KMS-11 (cell line): ENCODE measurements at regions not wholly inside any gene's neighbourhood (a gene's known extent, or its start where the extent isn't known, plus 50 kb on each side); places are given as distances from the start of the nearest gene placed in this dataset.

Experiments used
- H2AFZ ChIP-seq: fragments of 200-600 bp; sonication (generic); 2 replicates; pipeline ENCODE4 v1.6.1; 2016; ENCODE audit warnings: antibody characterized with exemption, mixed run types, low read depth
- H3K27ac ChIP-seq: fragments of 200-600 bp; sonication (generic); 2 replicates; pipeline ENCODE4 v1.6.1; 2016; ENCODE audit warnings: mild to moderate bottlenecking, mixed run types
- H3K27me3 ChIP-seq: fragments of 200-600 bp; sonication (generic); 2 replicates; pipeline ENCODE4 v1.6.1; 2017; ENCODE audit warnings: mild to moderate bottlenecking, low read depth, mixed run types, moderate library complexity; ENCODE audit not compliant: insufficient read depth
- H3K36me3 ChIP-seq: fragments of 200-600 bp; sonication (generic); 2 replicates; pipeline ENCODE4 v1.6.1; 2017; ENCODE audit warnings: mild to moderate bottlenecking, mixed run types; ENCODE audit not compliant: insufficient read depth
- H3K4me1 ChIP-seq: fragments of 200-600 bp; sonication (generic); 2 replicates; pipeline ENCODE4 v1.6.1; 2016; ENCODE audit warnings: mild to moderate bottlenecking, low read depth, mixed run types; ENCODE audit not compliant: poor library complexity, severe bottlenecking
- H3K4me2 ChIP-seq: fragments of 200-600 bp; sonication (generic); 2 replicates; pipeline ENCODE4 v1.7.0; 2016; ENCODE audit warnings: mild to moderate bottlenecking, mixed run types
- H3K4me3 ChIP-seq: fragments of 200-600 bp; sonication (generic); IDR thresholded peaks from 2 replicates; pipeline ENCODE4 v1.6.1; 2017; ENCODE audit warnings: low read depth, low read length, mixed read lengths; ENCODE audit not compliant: insufficient read depth
- H3K79me2 ChIP-seq: fragments of 200-600 bp; sonication (generic); 2 replicates; pipeline ENCODE4 v1.6.1; 2016; ENCODE audit warnings: low read depth, mixed run types; ENCODE audit not compliant: insufficient read depth
- H3K9ac ChIP-seq: fragments of 200-600 bp; sonication (generic); 2 replicates; pipeline ENCODE4 v1.6.1; 2016; ENCODE audit warnings: mild to moderate bottlenecking, mixed run types
- H4K20me1 ChIP-seq: fragments of 200-600 bp; sonication (generic); 2 replicates; pipeline ENCODE4 v1.6.1; 2016; ENCODE audit warnings: mild to moderate bottlenecking, mixed run types; ENCODE audit not compliant: insufficient read depth
- CTCF ChIP-seq: fragments of 200-600 bp; sonication (generic); conservative IDR thresholded peaks from 2 replicates; pipeline ENCODE4 v1.6.1; 2017; ENCODE audit warnings: low read depth, mild to moderate bottlenecking, antibody characterized with exemption, low read length, moderate library complexity, mixed read lengths

- no peaks in the 10 kb centered on the region for H3K36me3 ChIP-seq
- H4K20me1 ChIP-seq = no peaks in the 10 kb centered on the region
- no peak overlapping the region for H2AFZ ChIP-seq
- H3K9ac ChIP-seq = no peak overlapping the region
- H3K4me2 ChIP-seq = no peak overlapping the region
- H3K79me2 ChIP-seq = no peaks in the 10 kb centered on the region
- no peak overlapping the region for H3K4me3 ChIP-seq
- no peak overlapping the region for H3K27ac ChIP-seq
- no peak for TF ChIP-seq CTCF
- no peaks in the 10 kb centered on the region for H3K4me1 ChIP-seq
- no peaks in the 10 kb centered on the region for H3K27me3 ChIP-seq
Observed at GRCh38 chr22:47817380-47817779, 1054.9 kb downstream of the TBC1D22A start.

- H2AFZ ChIP-seq = no peak overlapping the region
- no peak overlapping the region for H3K9ac ChIP-seq
- H3K4me2 ChIP-seq = no peak overlapping the region
- no peaks in the 10 kb centered on the region for H3K36me3 ChIP-seq
- no peaks in the 10 kb centered on the region for H4K20me1 ChIP-seq
- H3K27me3 ChIP-seq = no peaks in the 10 kb centered on the region
- TF ChIP-seq CTCF = no peak
- no peak overlapping the region for H3K4me3 ChIP-seq
- H3K27ac ChIP-seq = no peak overlapping the region
- H3K4me1 ChIP-seq = no peaks in the 10 kb centered on the region
- H3K79me2 ChIP-seq = no peaks in the 10 kb centered on the region
Observed at GRCh38 chr22:47816863-47817210, 1054.4 kb downstream of the TBC1D22A start.

GRCh38 chr22:47816121-47816862 lies 1053.8 kb downstream of the TBC1D22A start:
- Histone ChIP-seq H2AFZ (no peak overlapping the region), H3K27me3 (no peaks in the 10 kb centered on the region), H3K9ac (no peak overlapping the region), H3K4me2 (no peak overlapping the region), H3K4me3 (no peak overlapping the region), H4K20me1 (no peaks in the 10 kb centered on the region), H3K36me3 (no peaks in the 10 kb centered on the region), H3K79me2 (no peaks in the 10 kb centered on the region), H3K27ac (no peak overlapping the region), H3K4me1 (no peaks in the 10 kb centered on the region)
- TF ChIP-seq CTCF = no peak

- no peaks in the 10 kb centered on the region for H3K36me3 ChIP-seq
- H3K9ac ChIP-seq = no peak overlapping the region
- H3K27me3 ChIP-seq = no peaks in the 10 kb centered on the region
- no peak overlapping the region for H3K27ac ChIP-seq
- H4K20me1 ChIP-seq = no peaks in the 10 kb centered on the region
- no peaks in the 10 kb centered on the region for H3K79me2 ChIP-seq
- H3K4me2 ChIP-seq = no peak overlapping the region
- H3K4me3 ChIP-seq = no peak overlapping the region
- no peak for TF ChIP-seq CTCF
- no peak overlapping the region for H2AFZ ChIP-seq
- no peaks in the 10 kb centered on the region for H3K4me1 ChIP-seq
Observed at GRCh38 chr22:47814474-47814873, 1052.0 kb downstream of the TBC1D22A start.
